ENCODE measurements at regions not wholly inside any gene's neighbourhood (a gene's known extent, or its start where the extent isn't known, plus 50 kb on each side); places are given as distances from the start of the nearest gene placed in this dataset.

DNA sequence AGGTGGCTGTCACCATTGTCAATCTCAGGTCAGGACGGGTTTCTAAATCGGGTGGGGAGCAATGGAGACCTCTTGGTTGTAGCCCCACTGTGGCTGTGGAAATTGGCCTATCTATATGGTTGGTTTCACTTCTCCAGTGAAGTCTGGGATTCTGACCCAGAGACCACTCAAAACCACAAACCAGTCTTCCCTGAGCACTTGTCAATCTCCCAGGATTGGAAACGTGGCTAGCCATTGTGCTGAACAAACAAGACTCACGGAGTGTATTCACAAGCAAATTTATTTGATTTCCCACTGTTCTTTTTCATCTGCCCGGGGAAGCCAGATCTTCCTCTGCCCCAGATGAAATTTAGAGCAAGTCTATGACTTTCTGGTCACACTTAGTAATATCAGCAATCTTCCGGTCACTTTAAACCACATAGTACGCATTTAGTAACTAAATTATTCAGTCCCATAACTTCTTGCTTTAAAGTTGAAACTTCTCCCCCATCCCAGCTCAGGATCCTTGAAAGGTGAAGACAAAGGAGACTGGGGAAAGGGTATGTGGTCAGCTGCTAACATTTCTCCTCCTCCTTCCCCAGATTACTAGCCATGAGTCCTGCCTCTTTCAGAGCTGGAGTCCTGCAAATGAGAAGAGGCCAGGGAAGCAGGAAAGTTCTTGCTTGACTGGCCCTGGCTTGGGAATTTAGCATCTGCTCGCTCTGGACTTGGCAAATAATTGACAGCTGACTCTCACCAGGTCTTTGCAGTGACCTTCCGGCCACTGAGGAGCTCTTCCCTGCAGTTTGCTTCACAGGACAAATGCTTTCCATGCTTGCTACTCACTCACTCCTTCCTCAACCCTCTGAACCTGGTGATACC lies 123.2 kb upstream of the MAX start:
- no peak for DNase-seq

DNA sequence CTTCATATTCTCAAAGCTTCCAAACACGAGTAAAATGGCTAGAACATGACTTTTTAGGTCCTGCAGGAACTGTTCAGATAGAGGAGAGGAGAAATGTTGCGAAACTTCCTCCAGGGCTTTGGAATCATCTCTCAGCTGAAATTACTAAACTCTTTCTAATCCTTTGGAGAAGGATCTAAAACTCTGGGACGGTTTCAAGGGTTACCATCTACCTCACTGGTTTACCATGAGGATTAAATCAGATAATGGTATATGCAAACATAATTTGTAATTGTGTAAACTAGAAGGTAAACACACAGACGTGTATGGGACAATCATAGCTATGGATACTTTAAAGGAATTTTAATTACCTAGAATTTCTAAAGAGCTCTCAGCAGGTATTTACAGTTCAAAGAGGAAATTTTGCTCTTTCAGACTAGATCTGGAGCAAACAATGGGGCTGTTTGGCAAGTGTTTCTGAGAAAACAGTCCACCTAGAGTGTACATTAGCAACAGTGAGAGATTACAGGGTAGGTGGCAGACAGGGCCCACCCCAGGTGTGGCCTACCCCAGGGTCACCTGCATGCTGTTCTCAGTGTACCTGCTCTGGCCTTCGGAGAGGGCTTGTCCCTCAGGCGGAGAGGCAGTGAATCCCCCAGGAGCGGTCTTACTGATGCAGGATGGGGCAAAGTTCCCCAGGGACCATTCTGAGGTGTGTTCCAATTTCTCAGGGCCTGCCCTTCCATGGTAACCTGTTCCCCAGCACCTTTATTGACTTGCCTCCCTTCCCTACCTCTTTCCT lies 124.7 kb upstream of the MAX start:
- no peak for DNase-seq

DNA sequence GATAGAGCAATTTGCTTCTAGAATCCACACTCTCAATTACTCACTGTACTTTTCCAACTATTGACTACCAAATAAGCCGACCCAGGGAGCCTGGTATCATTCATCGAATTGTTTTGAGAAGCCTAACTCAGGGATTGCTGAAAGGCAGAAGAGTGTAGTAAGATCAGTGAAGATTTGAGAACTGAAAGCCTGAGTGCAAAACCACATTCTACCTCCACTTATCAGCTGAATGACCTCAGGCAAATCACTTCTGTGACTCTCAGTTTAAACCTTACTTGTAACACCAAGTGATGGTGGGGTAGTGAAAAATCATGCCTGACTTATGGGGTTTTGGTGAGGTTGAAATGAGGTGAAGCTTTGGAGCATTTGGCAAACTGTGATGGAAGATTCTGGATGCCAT lies 126.1 kb upstream of the MAX start:
- no peak for DNase-seq

DNA sequence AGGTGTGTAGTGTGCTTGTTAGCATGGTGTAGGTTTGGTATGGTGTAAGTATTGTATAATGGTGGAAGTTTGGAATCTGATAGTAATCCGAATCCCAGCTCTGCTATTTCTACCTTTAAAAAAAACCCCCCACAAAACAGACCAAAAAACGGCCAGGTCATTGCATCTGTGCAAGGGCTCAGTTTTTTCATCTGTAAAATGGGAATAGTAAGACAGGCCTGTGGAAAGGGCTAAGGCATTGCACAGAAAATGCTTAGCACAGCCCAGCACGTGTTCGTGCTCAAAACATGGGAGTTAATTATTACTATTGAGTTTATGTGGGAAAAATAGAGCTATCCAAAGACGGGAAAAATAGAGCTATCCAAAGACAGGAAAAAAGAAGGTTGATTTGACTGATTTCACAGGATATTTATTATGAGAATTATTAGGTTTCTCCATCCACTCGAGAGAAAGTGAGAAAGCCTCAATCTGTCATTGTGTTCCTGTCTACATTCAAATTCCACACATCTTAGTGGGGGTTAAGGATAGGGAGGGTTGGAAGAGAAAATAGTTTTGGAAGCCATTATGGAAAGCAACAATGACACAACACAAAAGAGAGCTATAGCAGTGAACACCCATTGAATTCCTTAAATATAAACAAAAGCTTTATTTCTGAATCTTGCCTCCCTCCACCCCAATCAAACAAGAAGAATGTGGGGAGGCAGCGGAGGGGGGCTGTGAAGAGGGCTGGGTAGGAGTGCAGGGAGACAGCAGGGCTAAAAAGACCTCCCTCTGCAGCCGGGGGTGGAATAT lies 126.8 kb upstream of the MAX start:
- DNase-seq: no peak

DNA sequence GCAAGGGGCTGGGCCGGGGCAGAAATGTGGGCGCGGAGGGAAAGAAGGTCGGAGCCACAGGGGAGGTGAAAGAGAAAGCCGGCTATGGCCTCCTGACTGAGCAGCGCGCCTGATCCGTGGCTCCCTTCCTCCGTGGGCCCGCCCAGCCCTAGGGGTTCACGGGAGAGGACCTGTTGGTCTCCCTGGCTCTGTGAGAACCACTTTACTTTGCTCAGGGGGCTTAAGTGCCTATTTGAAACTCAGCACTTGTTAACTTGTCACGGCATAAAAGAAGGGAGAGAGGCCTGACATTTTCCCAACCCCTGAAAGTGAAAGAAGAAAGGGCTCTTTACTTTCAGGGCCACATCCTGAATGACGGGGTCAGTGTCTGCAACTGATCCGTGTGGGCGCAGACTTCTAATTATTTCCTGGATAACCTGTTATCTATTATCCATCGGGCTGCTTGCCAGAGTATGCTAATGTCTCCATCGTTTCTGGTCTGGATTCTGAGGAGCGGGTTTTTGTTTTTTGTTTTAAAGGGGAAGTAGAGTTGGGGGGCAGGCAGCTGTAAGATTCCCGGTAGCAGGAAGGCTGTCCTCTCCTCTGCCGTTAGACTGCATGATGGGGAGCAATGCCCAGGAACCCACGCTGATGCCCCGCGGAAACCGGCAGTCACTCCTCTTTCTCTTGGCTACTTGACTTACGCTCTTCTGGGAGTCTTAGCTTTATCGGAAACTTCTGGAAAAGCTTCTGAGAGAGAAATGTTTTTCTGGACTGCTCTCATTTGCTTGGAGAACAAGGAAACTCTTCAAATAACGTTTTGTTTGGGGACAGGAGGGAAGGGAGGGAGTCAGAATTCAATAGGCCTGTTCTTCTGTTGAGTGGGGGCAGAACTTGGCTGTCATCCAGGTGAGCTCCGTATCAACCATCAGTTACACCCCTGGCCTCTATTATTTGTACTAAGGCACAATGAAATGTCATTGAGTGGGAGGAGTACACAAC lies 127.7 kb upstream of the MAX start:
- peak; percentile 37 for DNase-seq

DNA sequence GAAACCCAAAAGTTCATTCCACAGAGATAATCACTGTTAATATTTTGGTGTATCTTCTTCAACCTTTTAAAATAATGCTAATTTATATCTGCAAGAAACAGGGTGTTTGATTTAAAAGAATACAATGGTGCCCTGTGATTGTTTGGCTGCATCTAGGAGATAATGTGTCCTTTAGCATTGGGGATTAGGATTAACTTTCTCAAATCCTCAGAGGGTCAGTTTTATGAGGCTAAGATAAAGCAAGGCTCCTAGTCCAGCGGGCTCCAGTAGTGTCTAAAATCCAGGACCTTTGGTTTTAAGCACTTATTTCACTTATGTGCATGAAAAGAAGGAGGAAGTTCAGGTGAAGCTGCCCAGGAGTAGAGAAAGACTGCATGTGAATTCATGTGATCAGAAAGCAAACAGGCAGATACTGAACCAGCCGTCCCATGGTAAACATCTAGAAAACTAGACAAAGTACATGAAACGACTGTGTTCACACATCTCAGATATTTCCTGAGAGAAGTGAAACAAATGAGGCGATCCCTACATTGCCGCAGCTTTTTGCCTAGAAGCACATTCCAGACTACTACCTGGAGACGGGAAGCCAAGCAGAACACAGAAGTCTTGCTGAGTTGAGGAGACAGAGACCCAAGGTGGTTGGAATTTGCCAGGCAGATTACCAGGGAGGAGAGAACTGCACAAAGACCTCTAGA lies 129.1 kb upstream of the MAX start:
- no peak for DNase-seq

DNA sequence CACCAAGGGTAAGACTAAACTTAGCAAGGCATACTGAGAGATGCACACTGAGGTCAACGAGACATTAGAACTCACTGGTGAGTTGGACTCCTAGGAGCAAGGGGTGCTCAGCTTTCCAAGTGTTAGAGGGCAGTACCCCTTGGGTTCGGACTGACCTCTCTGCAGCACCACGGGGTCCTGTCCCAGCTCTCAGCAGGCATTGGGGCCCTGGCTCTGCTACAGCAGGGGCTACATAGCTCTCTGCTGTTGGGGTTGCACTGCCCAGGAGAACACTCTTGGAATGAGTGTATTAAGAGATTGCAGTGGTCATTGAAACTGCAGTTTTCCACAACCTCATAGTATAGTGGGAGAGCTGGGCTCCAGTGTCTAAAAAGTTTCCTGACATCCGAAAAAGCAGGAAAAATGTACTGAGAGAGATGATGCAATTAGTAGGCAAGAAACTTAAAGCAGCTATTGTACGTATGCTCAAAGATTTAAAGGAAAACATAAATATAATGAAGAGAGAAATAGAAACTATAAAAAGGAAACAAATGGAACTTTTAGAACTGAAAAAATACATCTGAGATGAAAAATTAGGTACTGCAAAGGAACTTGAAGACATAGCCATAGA lies 132.5 kb upstream of the MAX start:
- DNase-seq: no peak

DNA sequence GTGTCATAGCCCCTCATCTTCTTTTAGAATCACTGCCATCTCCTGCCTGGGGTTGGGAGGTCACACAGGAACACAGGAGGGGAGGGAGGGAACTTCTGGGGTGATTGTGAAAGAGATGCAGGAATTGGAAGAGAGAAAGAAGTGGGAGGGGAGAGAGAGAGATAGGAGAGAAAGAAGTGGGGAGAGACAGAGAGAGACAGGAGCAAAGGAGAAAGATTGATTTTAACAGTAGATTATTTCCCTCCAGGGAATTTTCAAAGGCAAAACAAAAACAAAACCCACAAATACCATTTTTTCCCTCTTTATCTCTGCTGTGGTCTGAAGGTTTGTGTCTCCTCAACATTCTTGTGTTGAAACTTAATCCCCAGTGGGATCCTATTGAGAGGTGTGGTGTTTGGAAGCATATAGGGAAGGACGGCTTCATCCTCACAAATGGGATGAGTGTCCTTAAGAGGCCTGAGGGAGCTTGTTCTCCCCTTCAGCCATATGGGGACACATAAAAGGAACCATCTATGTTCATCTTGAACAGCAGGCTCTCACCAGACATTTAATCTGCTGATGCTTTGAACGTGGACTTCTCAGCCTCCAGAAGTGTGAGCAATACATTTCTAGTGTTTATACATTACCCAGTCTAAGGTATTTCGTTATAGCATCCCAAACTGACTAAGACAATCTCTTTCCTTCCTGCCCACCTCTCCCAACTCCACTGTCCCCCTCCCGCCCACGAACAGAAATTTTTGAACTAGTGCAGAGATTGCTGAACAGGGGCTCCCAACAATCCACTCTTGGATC lies 134.9 kb upstream of the MAX start:
- DNase-seq: no peak

DNA sequence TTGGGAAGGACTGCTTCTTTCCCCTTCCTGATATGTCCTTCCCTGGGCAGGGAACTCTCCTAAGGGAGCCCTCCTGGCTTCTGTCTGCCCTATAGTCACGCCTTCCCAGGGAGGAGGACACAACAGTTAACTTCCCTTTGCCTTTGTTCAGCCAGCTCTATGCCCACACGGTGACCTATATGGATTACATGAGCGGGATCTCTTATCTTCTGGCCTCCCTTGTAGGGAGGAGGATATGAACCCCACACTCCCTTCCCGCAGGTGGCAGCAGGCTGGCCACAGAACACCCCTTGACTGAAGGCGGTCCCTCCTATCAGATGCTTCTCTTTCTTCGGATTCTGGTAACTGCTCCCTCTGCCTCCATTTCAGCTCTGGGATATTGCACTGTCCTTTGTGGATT lies 135.6 kb upstream of the MAX start:
- no peak for DNase-seq

DNA sequence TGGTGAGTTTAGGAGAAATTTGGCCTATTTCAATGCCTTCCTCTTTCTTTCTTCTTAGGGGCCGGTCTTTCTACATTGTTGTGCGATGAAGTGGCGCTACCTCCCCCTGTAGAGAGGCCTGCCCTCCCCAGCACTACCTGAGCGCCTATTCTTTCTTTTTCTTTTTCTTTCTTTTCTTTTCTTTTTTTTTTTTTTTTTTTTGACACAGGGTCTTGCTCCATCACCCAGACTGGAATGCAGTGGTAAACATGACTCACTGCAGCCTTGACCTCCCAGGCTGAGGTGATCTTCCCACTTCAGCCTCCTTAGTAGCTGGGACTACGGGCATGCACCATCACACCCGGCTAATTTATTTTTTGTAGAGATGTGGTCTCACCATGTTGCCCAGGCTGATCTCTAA lies 136.1 kb upstream of the MAX start:
- DNase-seq: no peak

DNA sequence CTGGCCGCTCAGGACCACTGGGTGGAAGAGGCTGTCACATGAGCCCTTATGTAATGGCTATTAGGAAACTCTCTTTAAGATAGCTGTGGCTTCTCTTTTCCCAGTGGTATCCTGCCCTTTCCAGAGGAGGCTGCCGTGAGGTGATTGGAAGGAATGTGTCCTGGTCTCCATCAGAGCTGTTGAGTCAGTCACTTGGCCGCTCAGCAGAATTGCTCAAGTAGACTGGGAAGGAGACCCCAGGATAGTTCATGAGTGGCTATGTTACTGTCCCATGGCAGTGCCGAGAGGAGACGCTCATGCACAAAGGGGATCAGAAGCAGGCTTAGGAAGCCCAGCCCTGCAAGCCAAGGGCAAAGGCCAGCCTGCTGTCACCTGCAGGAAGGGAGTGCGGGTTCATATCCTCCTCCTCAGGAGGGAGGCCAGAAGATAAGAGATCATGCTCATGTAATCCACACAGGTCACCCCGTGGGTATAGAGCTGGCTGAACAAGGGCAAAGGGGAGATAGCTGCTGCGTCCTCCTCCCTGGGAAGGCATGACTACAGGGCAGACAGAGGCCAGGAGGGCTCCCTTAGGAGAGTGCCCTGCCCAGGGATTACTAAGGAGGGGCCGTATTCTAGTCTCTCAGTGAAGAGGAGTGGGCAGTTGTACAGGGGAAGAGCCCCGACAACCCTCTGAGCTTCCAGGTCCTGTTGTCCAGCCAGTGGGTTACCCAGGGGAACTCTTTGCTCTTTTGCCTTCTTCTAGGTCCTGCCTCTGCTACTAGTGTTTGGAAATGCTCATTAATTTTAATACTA lies 137.0 kb upstream of the MAX start:
- no peak for DNase-seq

DNA sequence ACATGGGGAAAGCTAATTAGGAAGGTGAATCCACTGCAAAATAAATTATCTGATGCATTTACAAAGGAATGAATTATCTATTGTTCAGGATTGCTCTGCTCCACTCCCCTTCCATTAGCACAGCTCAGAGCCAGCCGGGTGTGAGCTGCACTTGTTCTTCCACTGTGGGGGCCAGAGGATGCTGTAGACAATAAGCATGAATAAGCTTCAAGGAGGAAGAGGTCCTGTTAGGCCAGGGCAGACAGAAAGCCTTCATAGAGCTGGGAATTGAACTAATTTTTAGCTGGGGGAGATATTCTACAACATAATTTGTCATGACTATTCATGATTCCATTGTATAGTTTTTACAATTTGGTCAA lies 137.6 kb upstream of the MAX start:
- no peak for DNase-seq

DNA sequence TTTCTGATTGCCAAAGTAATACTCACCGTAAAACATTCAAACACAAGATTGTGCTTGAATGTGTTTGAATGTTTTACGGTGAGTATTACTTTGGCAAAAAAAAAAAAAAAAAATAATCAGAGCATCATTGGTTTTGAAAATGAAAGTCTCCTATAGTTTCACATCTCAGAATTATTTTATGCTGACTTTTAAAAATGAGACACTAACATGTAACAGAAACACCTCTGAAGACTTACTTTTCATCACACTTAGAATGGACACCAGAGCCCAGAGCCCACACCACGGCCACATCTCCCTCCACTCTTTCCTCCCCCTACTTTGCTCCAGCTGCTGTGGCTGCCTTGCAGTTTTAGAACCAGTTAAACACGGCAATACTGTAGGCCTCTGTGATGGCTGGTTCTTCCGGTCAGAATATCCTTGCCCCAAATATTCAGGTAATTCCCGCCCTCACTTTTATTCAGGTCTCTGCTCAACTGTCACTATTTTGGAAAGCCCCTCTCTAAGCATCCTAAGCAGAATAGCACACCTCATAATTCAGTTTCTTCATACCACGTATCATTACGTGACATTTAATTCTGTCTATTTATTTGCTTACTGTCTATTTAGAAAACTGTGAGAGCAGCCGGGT lies 138.9 kb upstream of the MAX start:
- no peak for DNase-seq

DNA sequence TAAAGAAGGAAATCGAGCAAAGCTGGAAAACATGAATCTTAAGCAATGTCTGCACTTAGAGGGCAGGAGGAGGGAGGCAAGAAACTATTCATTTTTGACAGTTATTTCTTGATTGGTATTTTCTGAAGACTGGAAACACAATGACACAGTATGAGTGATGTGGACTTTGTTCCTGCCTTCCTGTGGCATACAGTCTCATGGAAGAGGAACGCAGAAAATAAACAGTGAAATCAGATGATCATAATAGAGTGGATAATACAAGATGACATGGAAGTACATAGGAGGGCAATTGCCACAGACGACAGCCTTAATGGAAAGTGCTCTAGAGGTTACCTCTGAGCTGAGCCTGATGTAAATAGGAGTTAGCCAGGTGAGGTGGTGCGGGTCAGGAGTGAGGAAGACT lies 140.4 kb upstream of the MAX start:
- DNase-seq: no peak

DNA sequence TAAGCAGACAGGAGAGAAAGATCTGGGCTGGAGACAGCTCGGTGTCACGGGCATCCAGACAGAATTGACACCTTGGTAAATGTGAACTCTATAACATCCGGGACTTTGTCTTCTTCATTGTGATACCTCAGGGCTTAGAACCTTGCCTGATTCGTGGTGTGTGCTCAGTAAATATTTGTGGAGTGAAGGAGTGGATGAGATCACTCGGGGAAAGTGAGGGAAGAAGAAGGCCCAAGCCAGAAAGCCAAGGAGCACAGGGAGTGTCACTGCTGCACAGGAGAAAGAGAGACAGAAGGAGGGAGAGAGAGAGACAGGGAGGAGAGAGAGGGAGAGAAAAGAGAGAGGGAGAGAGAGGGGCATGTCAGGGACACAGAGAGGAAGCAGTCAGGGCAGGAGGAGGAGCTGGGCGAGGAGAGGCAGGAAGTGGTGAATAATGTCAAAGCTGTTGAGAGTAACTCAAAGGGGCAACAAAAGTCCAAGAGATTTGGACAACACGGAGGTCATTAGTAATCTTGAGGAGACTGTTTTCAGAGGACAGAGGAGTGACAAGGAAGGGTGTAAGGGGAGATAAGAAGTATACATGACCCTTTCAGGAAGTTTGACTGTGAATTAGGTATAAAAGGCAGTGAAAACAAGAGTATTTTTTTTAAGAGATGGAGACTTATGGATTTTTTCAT lies 141.6 kb upstream of the MAX start:
- no peak for DNase-seq

DNA sequence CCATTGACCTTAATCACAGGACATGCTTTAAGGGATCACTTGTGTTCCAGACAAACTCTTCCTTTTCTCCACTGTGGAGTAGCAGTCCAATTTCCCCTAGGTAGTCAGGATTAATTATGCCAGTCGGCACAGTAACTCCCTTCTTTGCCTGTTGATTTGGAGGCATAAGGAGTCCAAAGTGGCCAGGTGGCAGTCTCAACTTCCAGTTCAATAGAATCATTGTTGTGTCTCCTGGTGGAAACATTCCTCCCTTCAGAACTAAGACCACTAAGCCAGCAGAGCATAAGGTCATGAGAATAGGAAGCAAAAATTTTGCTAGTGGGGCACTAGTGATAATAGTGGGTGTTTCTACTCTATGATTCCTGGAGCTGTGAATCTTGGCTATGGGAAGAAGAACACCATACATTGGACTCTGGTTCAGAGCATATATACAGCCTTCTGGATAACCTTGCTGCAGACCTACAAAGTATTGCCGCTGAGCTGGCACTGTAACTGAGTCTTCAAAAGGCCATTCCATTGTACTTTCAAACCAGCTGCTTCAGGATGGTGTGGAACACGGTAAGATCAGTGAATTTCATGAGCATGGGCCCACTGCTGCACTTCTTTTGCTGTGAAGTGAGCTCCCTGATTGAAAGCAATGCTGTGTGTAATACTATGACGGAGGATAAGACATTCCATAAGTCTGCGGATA lies 147.3 kb upstream of the MAX start:
- DNase-seq: no peak

DNA sequence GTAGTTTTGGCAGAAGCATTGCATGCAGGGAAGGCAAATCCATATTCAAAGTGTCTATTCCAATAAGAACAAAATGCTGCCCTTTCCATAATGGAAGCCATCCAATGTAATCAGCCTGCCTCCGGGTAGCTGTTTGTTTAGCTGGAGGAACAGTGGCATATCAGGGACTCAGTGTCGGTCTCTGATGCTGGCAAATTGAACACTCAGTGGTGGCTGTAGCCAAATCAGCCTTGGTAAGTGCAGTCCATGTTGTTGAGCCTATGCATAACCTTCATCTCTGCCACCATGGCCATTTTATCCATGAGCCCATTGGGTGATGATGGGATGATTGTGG lies 147.8 kb upstream of the MAX start:
- DNase-seq: no peak

DNA sequence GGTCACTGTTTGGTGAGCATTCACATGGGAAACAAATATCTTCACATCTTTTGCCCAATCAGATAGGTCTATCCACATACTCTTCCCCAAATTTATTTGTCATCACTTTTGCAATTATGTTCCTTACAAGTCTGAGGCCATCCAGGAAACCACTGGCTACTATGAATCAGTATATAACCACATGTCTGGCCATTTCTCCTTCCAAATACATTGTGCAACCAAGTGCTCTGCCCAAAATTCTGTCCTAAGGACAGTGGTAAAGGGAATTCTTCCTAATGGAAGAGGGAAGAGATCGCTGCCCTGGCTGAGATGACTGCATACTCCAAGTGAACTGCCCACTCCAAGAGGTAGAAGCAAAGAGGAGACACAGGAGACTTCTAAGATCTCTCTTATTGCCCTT lies 148.9 kb upstream of the MAX start:
- no peak for DNase-seq

Measured in NCI-H1436 (cell line).